Hematopoietic multipotent progenitor cell (in vitro differentiated cells): ENCODE measurements at regions not wholly inside any gene's neighbourhood (a gene's known extent, or its start where the extent isn't known, plus 50 kb on each side); places are given as distances from the start of the nearest gene placed in this dataset.
"Not testable (repeated sequence)": the region's sequence is repeated elsewhere in the genome, so short reads cannot be mapped to it uniquely, and the experiment has no call there.

ENCODE experiments used
- DNase-seq, 3 donors: peaks; one replicate each; pipeline ENCODE4 v3.0.0-alpha.2; 2011 to 2015; ENCODE audit warnings: low read depth in 2 of 3, low spot score in 2 of 3

GRCh38 chr3:144499001-144499930 is 527.6 kb downstream of the DIPK2A start:
- DNase-seq: no peak

GRCh38 chr3:144501467-144501866 is 529.8 kb downstream of the DIPK2A start:
- no peak for DNase-seq

GRCh38 chr3:144502402-144502801 is 530.8 kb downstream of the DIPK2A start:
- no peak for DNase-seq

- not testable (repeated sequence) for DNase-seq
Measured at GRCh38 chr3:144506375-144506774, 534.8 kb downstream of the DIPK2A start.

GRCh38 chr3:144511346-144511745 is 539.7 kb downstream of the DIPK2A start:
- DNase-seq: no peak

GRCh38 chr3:144516026-144516425 is 544.4 kb downstream of the DIPK2A start:
- DNase-seq: no peak

GRCh38 chr3:144516589-144516988 is 545.0 kb downstream of the DIPK2A start:
- DNase-seq: no peak

- DNase-seq: no peak
Measured at GRCh38 chr3:144521131-144521530, 549.5 kb downstream of the DIPK2A start.

- DNase-seq: no peak
Measured at GRCh38 chr3:144522456-144522855, 550.8 kb downstream of the DIPK2A start.

- DNase-seq: no peak
Measured at GRCh38 chr3:144523396-144523795, 551.8 kb downstream of the DIPK2A start.

- DNase-seq: no peak
Measured at GRCh38 chr3:144524531-144524930, 552.9 kb downstream of the DIPK2A start.

GRCh38 chr3:144529566-144529965 is 557.9 kb downstream of the DIPK2A start:
- DNase-seq: no peak

GRCh38 chr3:144544871-144545270 is 573.2 kb downstream of the DIPK2A start:
- no peak for DNase-seq

- no peak for DNase-seq
Measured at GRCh38 chr3:144546539-144546938, 574.9 kb downstream of the DIPK2A start.

GRCh38 chr3:144548346-144548745 is 576.7 kb downstream of the DIPK2A start:
- DNase-seq: no peak

GRCh38 chr3:144549166-144549565 is 577.5 kb downstream of the DIPK2A start:
- DNase-seq: no peak

- no peak for DNase-seq
Measured at GRCh38 chr3:144552346-144553057, 580.9 kb downstream of the DIPK2A start.

- no peak for DNase-seq
Measured at GRCh38 chr3:144553301-144553700, 581.7 kb downstream of the DIPK2A start.

- DNase-seq: no peak
Measured at GRCh38 chr3:144554889-144555288, 583.3 kb downstream of the DIPK2A start.

- DNase-seq: no peak
Measured at GRCh38 chr3:144556392-144556791, 584.8 kb downstream of the DIPK2A start.

GRCh38 chr3:144557515-144557914 is 585.9 kb downstream of the DIPK2A start:
- DNase-seq: no peak

GRCh38 chr3:144564011-144564410 is 592.4 kb downstream of the DIPK2A start:
- no peak for DNase-seq
